ENCODE measurements at regions not wholly inside any gene's neighbourhood (a gene's known extent, or its start where the extent isn't known, plus 50 kb on each side); places are given as distances from the start of the nearest gene placed in this dataset.

GRCh38 chr5:36442352-36442751, 140.7 kb upstream of the RANBP3L start:
- H3K4me1 Mint-ChIP-seq: no peaks in the 10 kb centered on the region
- ATAC-seq (replicated peaks; ENCODE audit: extremely low read depth, poor library complexity, severe bottlenecking) (no peak), DNase-seq (ENCODE audit: low spot score in 2 of 2) (no peak)
- H3K27ac Mint-ChIP-seq (ENCODE audit: low read depth): no peak overlapping the region
- H3K27me3 Mint-ChIP-seq: peaks cover 45% of the 10 kb centered on the region
- H3K4me3 Mint-ChIP-seq: no peak overlapping the region
- H3K36me3 Mint-ChIP-seq (ENCODE audit: insufficient read depth): no peaks in the 10 kb centered on the region
- no peaks in the 10 kb centered on the region for H3K9me3 Mint-ChIP-seq

GRCh38 chr5:36442796-36443195, 141.1 kb upstream of the RANBP3L start:
- Mint-ChIP-seq H3K27me3 (peaks cover 41% of the 10 kb centered on the region), H3K36me3 (ENCODE audit: insufficient read depth) (no peaks in the 10 kb centered on the region), H3K27ac (ENCODE audit: low read depth) (no peak overlapping the region), H3K9me3 (no peaks in the 10 kb centered on the region), H3K4me3 (no peak overlapping the region), H3K4me1 (no peaks in the 10 kb centered on the region)
- ATAC-seq (replicated peaks; ENCODE audit: extremely low read depth, poor library complexity, severe bottlenecking) (no peak), DNase-seq (ENCODE audit: low spot score in 2 of 2) (no peak)

- H3K9me3 Mint-ChIP-seq: no peaks in the 10 kb centered on the region
- DNase-seq (ENCODE audit: low spot score in 2 of 2) (no peak), ATAC-seq (replicated peaks; ENCODE audit: extremely low read depth, poor library complexity, severe bottlenecking) (no peak)
- H3K4me1 Mint-ChIP-seq: no peaks in the 10 kb centered on the region
- no peaks in the 10 kb centered on the region for H3K36me3 Mint-ChIP-seq (ENCODE audit: insufficient read depth)
- H3K27me3 Mint-ChIP-seq: peaks cover 37% of the 10 kb centered on the region
- H3K4me3 Mint-ChIP-seq: no peak overlapping the region
- H3K27ac Mint-ChIP-seq (ENCODE audit: low read depth): no peak overlapping the region
Measured at GRCh38 chr5:36443941-36444340, 142.2 kb upstream of the RANBP3L start.

- Mint-ChIP-seq H3K36me3 (ENCODE audit: insufficient read depth) (no peaks in the 10 kb centered on the region), H3K27ac (ENCODE audit: low read depth) (no peak overlapping the region), H3K4me3 (no peak overlapping the region), H3K27me3 (peaks cover 29% of the 10 kb centered on the region), H3K4me1 (no peaks in the 10 kb centered on the region), H3K9me3 (no peaks in the 10 kb centered on the region)
- no peak for DNase-seq (ENCODE audit: low spot score in 2 of 2)
- ATAC-seq (replicated peaks; ENCODE audit: extremely low read depth, poor library complexity, severe bottlenecking): no peak
Measured at GRCh38 chr5:36444582-36445418, 143.1 kb upstream of the RANBP3L start.

- Mint-ChIP-seq H3K4me3 (no peak overlapping the region), H3K4me1 (no peaks in the 10 kb centered on the region), H3K27me3 (peaks cover 13% of the 10 kb centered on the region), H3K36me3 (ENCODE audit: insufficient read depth) (peaks cover 2% of the 10 kb centered on the region), H3K9me3 (no peaks in the 10 kb centered on the region), H3K27ac (ENCODE audit: low read depth) (no peak overlapping the region)
- DNase-seq (ENCODE audit: low spot score in 2 of 2): no peak
- no peak for ATAC-seq (replicated peaks; ENCODE audit: extremely low read depth, poor library complexity, severe bottlenecking)
Measured at GRCh38 chr5:36447776-36448175, 146.1 kb upstream of the RANBP3L start.

- peaks cover 2% of the 10 kb centered on the region for H3K36me3 Mint-ChIP-seq (ENCODE audit: insufficient read depth)
- H3K9me3 Mint-ChIP-seq: no peaks in the 10 kb centered on the region
- DNase-seq (ENCODE audit: low spot score in 2 of 2): no peak
- no peak overlapping the region for H3K4me3 Mint-ChIP-seq
- H3K27ac Mint-ChIP-seq (ENCODE audit: low read depth): no peak overlapping the region
- no peaks in the 10 kb centered on the region for H3K27me3 Mint-ChIP-seq
- no peaks in the 10 kb centered on the region for H3K4me1 Mint-ChIP-seq
- no peak for ATAC-seq (replicated peaks; ENCODE audit: extremely low read depth, poor library complexity, severe bottlenecking)
Measured at GRCh38 chr5:36450229-36451014, 148.7 kb upstream of the RANBP3L start.

GRCh38 chr5:36452424-36453006, 150.8 kb upstream of the RANBP3L start:
- ATAC-seq (replicated peaks; ENCODE audit: extremely low read depth, poor library complexity, severe bottlenecking) (no peak), DNase-seq (ENCODE audit: low spot score in 2 of 2) (no peak)
- no peak overlapping the region for H3K4me3 Mint-ChIP-seq
- H3K27me3 Mint-ChIP-seq: peaks cover 12% of the 10 kb centered on the region
- H3K36me3 Mint-ChIP-seq (ENCODE audit: insufficient read depth): peaks cover 2% of the 10 kb centered on the region
- H3K27ac Mint-ChIP-seq (ENCODE audit: low read depth): no peak overlapping the region
- H3K4me1 Mint-ChIP-seq: no peaks in the 10 kb centered on the region
- no peaks in the 10 kb centered on the region for H3K9me3 Mint-ChIP-seq

- no peaks in the 10 kb centered on the region for H3K4me1 Mint-ChIP-seq
- no peak overlapping the region for H3K4me3 Mint-ChIP-seq
- H3K27ac Mint-ChIP-seq (ENCODE audit: low read depth): no peak overlapping the region
- ATAC-seq (replicated peaks; ENCODE audit: extremely low read depth, poor library complexity, severe bottlenecking) (no peak), DNase-seq (ENCODE audit: low spot score in 2 of 2) (no peak)
- H3K27me3 Mint-ChIP-seq: peaks cover 12% of the 10 kb centered on the region
- H3K36me3 Mint-ChIP-seq (ENCODE audit: insufficient read depth): no peaks in the 10 kb centered on the region
- H3K9me3 Mint-ChIP-seq: no peaks in the 10 kb centered on the region
Measured at GRCh38 chr5:36457511-36458270, 148.7 kb upstream of the SLC1A3 start.

- Mint-ChIP-seq H3K4me3 (no peak overlapping the region), H3K27ac (ENCODE audit: low read depth) (no peak overlapping the region), H3K4me1 (no peaks in the 10 kb centered on the region)
Measured at GRCh38 chr5:36458746-36459145, 147.7 kb upstream of the SLC1A3 start.

GRCh38 chr5:36459176-36460135, 146.9 kb upstream of the SLC1A3 start:
- DNase-seq (ENCODE audit: low spot score in 2 of 2): no peak
- Mint-ChIP-seq H3K4me3 (no peak overlapping the region), H3K4me1 (no peaks in the 10 kb centered on the region), H3K27me3 (peaks cover 12% of the 10 kb centered on the region), H3K27ac (ENCODE audit: low read depth) (no peak overlapping the region), H3K36me3 (ENCODE audit: insufficient read depth) (no peaks in the 10 kb centered on the region), H3K9me3 (no peaks in the 10 kb centered on the region)
- ATAC-seq (replicated peaks; ENCODE audit: extremely low read depth, poor library complexity, severe bottlenecking): no peak

More at GRCh38 chr5:36458746-36459145, 147.7 kb upstream of the SLC1A3 start:
- Mint-ChIP-seq H3K9me3 (no peaks in the 10 kb centered on the region), H3K36me3 (ENCODE audit: insufficient read depth) (no peaks in the 10 kb centered on the region), H3K27me3 (peaks cover 12% of the 10 kb centered on the region)
- no peak for ATAC-seq (replicated peaks; ENCODE audit: extremely low read depth, poor library complexity, severe bottlenecking)
- DNase-seq (ENCODE audit: low spot score in 2 of 2): no peak

GRCh38 chr5:36462295-36463021, 143.9 kb upstream of the SLC1A3 start:
- ATAC-seq (replicated peaks; ENCODE audit: extremely low read depth, poor library complexity, severe bottlenecking) (no peak), DNase-seq (ENCODE audit: low spot score in 2 of 2) (no peak)
- Mint-ChIP-seq H3K36me3 (ENCODE audit: insufficient read depth) (no peaks in the 10 kb centered on the region), H3K4me3 (no peak overlapping the region), H3K27me3 (peaks cover 23% of the 10 kb centered on the region), H3K4me1 (no peaks in the 10 kb centered on the region), H3K27ac (ENCODE audit: low read depth) (no peak overlapping the region), H3K9me3 (no peaks in the 10 kb centered on the region)

Data from central memory CD8-positive, alpha-beta T cell (primary cell).